Fibroblast of skin of right biceps (primary cell): ENCODE measurements at regions not wholly inside any gene's neighbourhood (a gene's known extent, or its start where the extent isn't known, plus 50 kb on each side); places are given as distances from the start of the nearest gene placed in this dataset.
"Not testable (repeated sequence)": the region's sequence is repeated elsewhere in the genome, so short reads cannot be mapped to it uniquely, and the experiment has no call there.

Experiments
- DNase-seq: peaks from one replicate; pipeline ENCODE4 v3.0.0-alpha.2; 2013

DNA sequence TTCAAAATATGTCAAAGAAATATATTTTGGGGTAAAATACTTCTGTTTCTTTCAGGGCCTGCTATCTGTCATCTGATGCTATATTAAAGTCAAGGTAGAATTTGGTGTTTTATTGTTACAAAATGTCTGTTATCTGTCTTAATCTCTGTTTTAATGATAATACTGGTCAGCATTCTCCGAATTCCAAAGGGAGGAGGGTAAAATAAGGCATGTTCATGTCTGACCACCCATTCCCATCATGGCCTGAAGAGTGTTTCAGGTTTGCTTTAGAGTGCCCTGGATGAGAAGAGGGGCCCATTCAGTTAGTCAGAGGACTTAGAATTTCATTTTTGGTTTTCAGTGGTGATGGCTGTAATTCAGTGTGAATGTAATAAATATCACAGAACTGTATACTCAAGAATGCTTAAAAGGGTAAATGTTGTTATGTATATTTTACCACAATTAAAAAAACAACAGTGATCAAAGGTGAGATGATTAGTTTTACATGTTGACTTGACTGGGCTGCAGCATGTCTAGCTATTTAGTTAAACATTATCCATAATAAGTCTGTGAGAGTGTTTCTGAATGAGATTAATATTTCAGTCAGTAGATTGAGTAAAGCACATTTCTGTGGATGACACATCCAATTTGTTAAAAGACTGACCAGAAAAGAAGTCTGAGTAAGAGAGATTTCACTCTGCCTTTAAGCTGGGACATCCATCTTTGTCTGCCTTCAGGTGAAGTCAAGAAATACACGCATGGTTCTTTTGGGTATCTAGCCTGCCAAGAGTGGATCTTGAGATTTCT, 467.9 kb upstream of the SYT4 start:
- peak; percentile 3 for DNase-seq

DNA sequence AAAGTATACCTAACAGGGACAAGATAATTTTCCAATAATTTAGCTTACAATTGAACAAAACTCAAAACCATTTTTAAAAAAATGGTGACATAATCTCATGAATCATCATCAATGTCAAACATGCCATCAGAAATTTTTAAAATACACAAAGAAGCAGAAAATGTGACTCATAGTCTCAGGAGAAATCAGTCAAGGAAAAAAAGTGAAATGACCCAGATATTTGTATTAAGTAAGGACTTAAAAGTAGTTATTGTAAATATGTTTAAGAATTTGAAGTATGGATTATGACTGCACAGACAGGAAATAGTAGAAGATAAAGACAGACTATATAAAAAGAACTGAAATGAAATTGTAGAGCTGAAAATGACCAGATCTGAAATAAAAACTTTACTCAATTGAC, 473.9 kb upstream of the SYT4 start:
- DNase-seq = peak; percentile 39

DNA sequence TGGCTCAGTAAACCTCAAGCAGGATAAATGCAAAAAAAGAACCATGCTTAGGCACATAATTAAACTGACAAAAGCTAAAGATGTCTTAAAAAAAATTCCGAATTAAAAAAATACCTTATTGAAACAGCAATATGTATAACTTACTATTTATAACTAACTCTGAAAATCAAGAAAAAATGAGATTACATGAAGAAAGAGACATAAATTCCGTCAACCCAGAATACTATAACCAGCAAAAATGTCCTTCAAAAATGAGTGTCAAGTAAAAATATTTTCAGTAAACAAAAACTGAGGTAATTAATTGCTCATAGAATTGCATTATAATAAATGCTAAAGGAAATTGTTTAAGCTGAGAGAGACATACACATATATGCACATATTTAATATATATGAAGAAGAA, 474.5 kb upstream of the SYT4 start:
- DNase-seq = no peak

- DNase-seq = no peak
Measured at GRCh38 chr18:43757273-43757672, 480.0 kb upstream of the SYT4 start.

DNA sequence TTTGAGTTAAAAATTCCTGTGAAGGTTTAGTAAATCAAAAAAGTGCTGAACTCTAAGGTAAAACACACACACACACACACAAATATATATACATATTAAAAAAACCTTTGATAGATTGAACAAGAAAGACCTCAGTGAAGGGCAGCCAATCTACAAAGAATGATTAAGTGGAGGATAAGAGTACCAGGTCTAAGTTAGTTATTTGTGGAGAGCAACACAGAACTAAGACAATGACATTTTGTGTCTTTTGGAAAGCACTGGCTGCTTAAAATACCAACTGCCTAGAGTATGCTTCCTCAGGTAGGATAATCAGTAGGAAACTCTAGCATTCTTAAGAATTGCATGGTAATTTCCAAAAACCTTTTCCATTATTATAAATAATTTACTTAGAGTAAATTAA, 481.4 kb upstream of the SYT4 start:
- DNase-seq = no peak

DNA sequence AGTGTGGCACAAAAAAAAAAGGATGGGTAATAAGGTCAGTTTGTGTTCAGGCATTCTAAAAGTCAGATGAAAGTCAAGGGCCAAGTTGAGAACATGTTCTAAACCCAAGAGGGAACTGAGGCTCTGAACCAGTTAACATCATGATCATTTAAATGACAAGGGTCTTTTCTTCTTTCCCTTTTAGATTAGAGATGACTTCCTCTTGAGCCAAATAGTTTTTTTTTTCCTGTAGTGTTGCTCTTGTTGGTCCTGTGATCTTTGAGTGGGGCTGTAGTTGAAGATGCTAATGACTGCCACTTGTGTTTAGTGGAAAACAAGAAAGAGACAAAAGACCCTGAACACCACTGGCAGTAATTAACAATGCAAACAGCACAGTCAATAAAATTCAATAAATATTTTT, 482.7 kb upstream of the SYT4 start:
- DNase-seq = no peak

DNA sequence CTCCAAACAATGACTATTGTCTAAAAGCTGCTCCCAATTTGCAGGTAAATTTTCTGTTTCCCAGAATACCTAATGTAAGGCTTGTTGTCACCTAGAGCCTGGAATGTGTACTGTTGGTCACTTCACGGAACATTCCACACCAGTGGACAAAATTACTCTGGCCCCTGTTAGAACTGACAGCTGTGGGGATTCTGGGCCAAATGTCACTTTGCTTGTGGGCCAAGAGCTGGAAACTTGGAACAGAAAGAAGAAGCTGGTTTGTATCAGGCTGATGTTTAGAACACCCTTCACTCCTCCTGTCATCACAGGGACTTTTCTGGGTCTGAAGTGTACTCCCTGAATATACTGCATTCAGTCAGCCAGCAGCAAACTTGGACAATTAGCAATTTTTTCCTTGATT, 495.6 kb upstream of the SYT4 start:
- DNase-seq = no peak

- no peak for DNase-seq
Measured at GRCh38 chr18:43774497-43774896, 497.2 kb upstream of the SYT4 start.

DNA sequence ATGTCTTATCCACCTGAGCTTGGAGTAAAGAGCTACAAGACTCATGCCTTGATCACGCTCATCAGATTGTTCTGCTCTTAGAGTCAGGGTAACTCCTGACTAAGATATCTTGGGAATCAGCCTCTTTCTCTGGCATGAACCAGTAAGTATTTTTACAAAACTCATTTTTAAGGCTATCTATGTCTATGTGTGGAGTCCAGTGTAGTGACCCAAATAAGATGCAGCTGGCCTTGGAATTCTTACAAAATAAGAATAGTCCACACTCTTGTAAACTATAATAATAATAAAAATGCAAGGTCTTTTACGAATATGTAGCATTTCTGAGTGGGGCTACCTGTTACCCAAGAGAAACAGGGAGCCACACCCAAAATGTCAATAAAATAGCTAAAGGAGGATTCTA, 498.3 kb upstream of the SYT4 start:
- no peak for DNase-seq

GRCh38 chr18:43776997-43777396, 499.7 kb upstream of the SYT4 start:
- DNase-seq = no peak

GRCh38 chr18:43777636-43778304, 500.5 kb upstream of the SYT4 start:
- no peak for DNase-seq

GRCh38 chr18:43780782-43781340, 503.6 kb upstream of the SYT4 start:
- DNase-seq = peak; percentile 86

DNA sequence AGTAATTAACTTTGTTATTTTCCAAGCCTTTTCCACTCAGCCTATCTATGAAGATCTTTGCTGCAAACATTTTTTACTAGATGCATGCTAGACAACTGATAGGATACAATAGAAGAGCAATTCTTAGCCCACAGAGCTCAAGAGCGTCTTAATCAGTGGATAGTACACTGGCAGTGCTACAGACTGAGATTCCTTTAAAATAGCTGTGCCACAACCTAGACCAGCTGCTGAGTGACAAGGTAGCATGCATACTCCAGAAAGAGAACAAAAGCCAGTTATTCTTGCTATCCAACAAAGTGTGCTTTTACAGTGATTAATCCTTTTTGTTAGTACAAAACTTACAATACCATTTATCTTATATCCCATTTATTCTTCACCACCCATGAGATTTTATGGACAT, 507.9 kb upstream of the SYT4 start:
- no peak for DNase-seq

- no peak for DNase-seq
Measured at GRCh38 chr18:43786893-43787292, 509.6 kb upstream of the SYT4 start.

DNA sequence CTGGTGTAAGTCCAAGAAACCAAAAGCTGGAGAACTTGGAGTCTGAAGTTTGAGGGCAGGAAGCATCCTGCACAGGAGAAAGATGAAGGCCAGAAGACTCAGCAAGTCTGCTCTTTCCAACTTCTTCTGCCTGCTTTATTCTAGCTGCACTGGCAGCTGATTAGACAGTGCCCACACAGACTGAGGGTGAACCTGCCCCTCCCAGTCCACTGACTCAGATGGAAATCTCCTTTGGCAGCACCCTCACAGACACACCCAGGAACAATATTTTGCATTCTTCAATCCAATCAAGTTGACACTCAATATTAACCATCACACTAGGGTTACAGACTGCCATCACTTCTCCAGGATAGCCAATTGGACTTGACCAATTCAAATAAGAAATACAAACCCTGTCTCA, 510.4 kb upstream of the SYT4 start:
- DNase-seq = not testable (repeated sequence)

GRCh38 chr18:43789234-43790000, 512.1 kb upstream of the SYT4 start:
- peak; percentile 17 for DNase-seq

DNA sequence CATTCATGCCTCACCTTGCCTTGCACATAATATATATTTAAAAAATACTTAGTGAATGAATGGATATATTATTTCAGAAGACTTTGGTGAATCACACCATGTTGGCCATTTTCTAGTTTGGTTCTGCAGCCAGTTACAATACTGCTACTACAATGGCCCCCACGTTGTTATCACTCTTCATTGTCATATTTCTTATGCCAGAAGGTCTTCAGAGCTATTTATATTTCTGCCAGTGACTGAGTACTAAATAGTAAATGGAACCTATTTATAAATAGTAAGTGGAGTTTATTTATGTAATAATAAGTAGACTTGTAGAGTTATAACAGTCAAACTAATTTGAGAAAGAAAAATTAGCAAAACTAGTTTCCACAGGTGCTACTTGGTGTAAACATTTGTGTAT, 516.6 kb upstream of the SYT4 start:
- no peak for DNase-seq

DNA sequence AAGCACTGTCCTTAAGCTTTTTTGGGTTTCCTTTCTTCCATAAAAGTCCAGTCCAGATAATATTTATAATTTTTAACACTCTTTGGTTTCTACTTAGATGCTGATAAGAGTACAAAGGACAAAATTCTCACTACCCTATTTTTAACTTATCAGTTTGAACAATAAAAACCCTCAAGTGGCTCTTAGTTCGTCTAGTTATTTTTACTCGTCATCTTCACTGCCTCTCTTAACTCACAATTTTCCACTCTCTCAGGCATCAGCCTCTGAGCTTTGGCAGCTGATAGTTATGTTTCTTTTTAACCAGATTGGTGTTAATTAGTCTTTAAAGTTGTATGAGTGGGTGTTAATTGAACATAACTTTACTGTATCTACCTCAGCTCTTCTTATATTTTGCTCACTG, 517.1 kb upstream of the SYT4 start:
- DNase-seq = no peak

DNA sequence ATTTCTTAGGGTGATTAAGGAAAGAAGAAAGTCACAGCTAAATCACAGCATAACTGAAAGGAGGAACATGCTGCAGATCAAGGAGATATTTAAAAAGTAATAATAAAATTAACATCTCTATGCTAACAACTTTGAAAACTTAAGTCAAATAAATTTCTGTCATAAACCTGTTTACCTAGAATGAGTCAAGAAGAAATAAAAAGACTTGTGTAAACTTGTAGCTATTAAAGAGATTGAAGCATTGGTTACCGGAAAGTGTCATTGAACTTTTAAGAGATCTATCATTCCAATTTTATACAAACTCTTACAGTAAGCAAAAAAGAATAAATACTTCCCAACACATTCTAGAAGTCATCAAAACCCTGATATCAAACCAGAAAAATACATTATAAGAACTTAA, 520.1 kb upstream of the SYT4 start:
- no peak for DNase-seq

GRCh38 chr18:43800584-43800983, 523.3 kb upstream of the SYT4 start:
- no peak for DNase-seq

- peak; percentile 48 for DNase-seq
Measured at GRCh38 chr18:43805646-43806194, 528.4 kb upstream of the SYT4 start.

DNA sequence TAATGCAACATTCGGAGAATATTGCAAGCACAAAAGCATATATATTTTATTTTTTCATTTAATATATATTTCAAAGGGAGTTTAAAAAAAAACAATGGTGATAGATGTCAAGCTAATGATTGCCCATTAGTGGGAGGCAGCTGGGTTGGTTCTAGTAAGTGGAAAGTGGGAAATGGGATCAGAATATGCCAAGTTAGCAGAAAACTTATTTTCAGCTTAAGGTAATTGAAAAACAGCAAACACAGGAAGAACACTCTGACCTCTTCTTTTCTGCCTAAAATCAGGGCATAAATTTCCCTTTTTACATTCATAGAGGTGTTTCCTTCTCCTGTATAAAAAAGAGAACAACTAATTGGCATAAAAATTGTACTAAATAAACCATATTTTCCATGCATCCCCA, 535.3 kb upstream of the SYT4 start:
- no peak for DNase-seq

GRCh38 chr18:43819397-43819796, 542.1 kb upstream of the SYT4 start:
- DNase-seq = peak; percentile 25
